Mesenchymal stem cell (in vitro differentiated cells and primary cell): ENCODE measurements at regions not wholly inside any gene's neighbourhood (a gene's known extent, or its start where the extent isn't known, plus 50 kb on each side); places are given as distances from the start of the nearest gene placed in this dataset.

ENCODE experiments used
- DNase-seq: peaks from one replicate; pipeline ENCODE4 v3.0.0-alpha.2; 2013
- H2AFZ ChIP-seq: one replicate; pipeline ENCODE4 v1.6.1; 2013; ENCODE audit warnings: low read depth, mild to moderate bottlenecking, control low read depth, inconsistent platforms, low read length, moderate library complexity
- H2AK5ac ChIP-seq: 2 replicates; pipeline ENCODE4 v1.6.1; 2013; ENCODE audit warnings: low read length, moderate library complexity, mild to moderate bottlenecking, inconsistent platforms; ENCODE audit not compliant: severe bottlenecking
- H2BK120ac ChIP-seq: one replicate; pipeline ENCODE4 v1.6.1; 2013; ENCODE audit warnings: low read depth, mild to moderate bottlenecking, inconsistent platforms, low read length, moderate library complexity
- H2BK12ac ChIP-seq, 2 experiments: one replicate each; pipeline ENCODE4 v1.6.1; 2013; ENCODE audit warnings: inconsistent platforms in 2 of 2, low read length in 2 of 2, mild to moderate bottlenecking in 2 of 2, moderate library complexity in 2 of 2, control low read depth in 1 of 2
- H2BK15ac ChIP-seq: one replicate; pipeline ENCODE4 v1.6.1; 2013; ENCODE audit warnings: mild to moderate bottlenecking, low read depth, inconsistent platforms; ENCODE audit not compliant: poor library complexity, severe bottlenecking
- H2BK5ac ChIP-seq: 2 replicates; pipeline ENCODE4 v1.6.1; 2013; ENCODE audit warnings: low read depth, mild to moderate bottlenecking, low read length, control low read depth, inconsistent platforms; ENCODE audit not compliant: poor library complexity, severe bottlenecking
- H3K14ac ChIP-seq, 2 experiments: one replicate each; pipeline ENCODE4 v1.6.1; 2013; ENCODE audit warnings: inconsistent platforms in 2 of 2, low read length in 2 of 2, control low read depth in 1 of 2, mild to moderate bottlenecking in 1 of 2, moderate library complexity in 1 of 2
- H3K18ac ChIP-seq, 2 experiments: one replicate each; pipeline ENCODE4 v1.6.1; 2013; ENCODE audit warnings: inconsistent platforms in 2 of 2, low read length in 2 of 2, control low read depth in 1 of 2, low read depth in 1 of 2, mild to moderate bottlenecking in 1 of 2
- H3K23ac ChIP-seq, 2 experiments: one replicate each; pipeline ENCODE4 v1.6.1; 2013; ENCODE audit warnings: inconsistent platforms in 2 of 2, low read length in 2 of 2, mild to moderate bottlenecking in 2 of 2, moderate library complexity in 2 of 2, control low read depth in 1 of 2
- H3K27ac ChIP-seq: 2 replicates; pipeline ENCODE4 v1.5.1; 2013; ENCODE audit warnings: mild to moderate bottlenecking, moderate library complexity, low read length, control low read depth, inconsistent platforms; ENCODE audit not compliant: poor library complexity, severe bottlenecking
- H3K27me3 ChIP-seq, 2 experiments: 2 replicates each; pipeline versions ENCODE4 v1.6.1 to v1.7.0; 2013; ENCODE audit warnings: low read length in 2 of 2, mild to moderate bottlenecking in 2 of 2, moderate library complexity in 2 of 2, control low read depth in 1 of 2, inconsistent platforms in 1 of 2; ENCODE audit not compliant: control insufficient read depth in 1 of 2, insufficient read depth in 1 of 2
- H3K36me3 ChIP-seq, 2 experiments: 2 replicates each; pipeline versions ENCODE4 v1.6.1 to v1.7.0; 2013; ENCODE audit warnings: low read length in 2 of 2, control low read depth in 1 of 2, inconsistent platforms in 1 of 2, low read depth in 1 of 2, mild to moderate bottlenecking in 1 of 2; ENCODE audit not compliant: insufficient read depth in 2 of 2, control insufficient read depth in 1 of 2
- H3K4ac ChIP-seq, 2 experiments: one replicate each; pipeline ENCODE4 v1.6.1; 2013; ENCODE audit warnings: inconsistent platforms in 2 of 2, low read length in 2 of 2, mild to moderate bottlenecking in 2 of 2, moderate library complexity in 2 of 2, control low read depth in 1 of 2, low read depth in 1 of 2
- H3K4me1 ChIP-seq: 2 replicates; pipeline ENCODE4 v1.6.1; 2013; ENCODE audit warnings: low read depth, low read length, control low read depth; ENCODE audit not compliant: control insufficient read depth, insufficient read depth
- H3K4me2 ChIP-seq: 2 replicates; pipeline ENCODE4 v1.6.1; 2013; ENCODE audit warnings: low read length, mild to moderate bottlenecking, inconsistent platforms; ENCODE audit not compliant: poor library complexity, severe bottlenecking
- H3K4me3 ChIP-seq, 2 experiments: 2 replicates each; pipeline versions ENCODE4 v1.5.1 to v1.7.0; 2013; ENCODE audit warnings: low read length in 2 of 2, mild to moderate bottlenecking in 2 of 2, control low read depth in 1 of 2, low read depth in 1 of 2; ENCODE audit not compliant: insufficient read depth in 1 of 2
- H3K79me1 ChIP-seq: replicated peaks from 2 replicates; pipeline ENCODE4 v1.6.1; 2013; ENCODE audit warnings: mild to moderate bottlenecking, control low read depth, low read length, inconsistent platforms; ENCODE audit not compliant: poor library complexity, severe bottlenecking
- H3K9ac ChIP-seq: 2 replicates; pipeline ENCODE4 v1.7.0; 2013; ENCODE audit warnings: mild to moderate bottlenecking, low read length, moderate library complexity
- H3K9me3 ChIP-seq: 2 replicates; pipeline ENCODE4 v1.7.0; 2013; ENCODE audit warnings: mild to moderate bottlenecking, low read length; ENCODE audit not compliant: control insufficient read depth
- H4K8ac ChIP-seq: one replicate; pipeline ENCODE4 v1.6.1; 2013; ENCODE audit warnings: inconsistent platforms, mild to moderate bottlenecking, low read length, moderate library complexity
- H4K91ac ChIP-seq: one replicate; pipeline ENCODE4 v1.6.1; 2013; ENCODE audit warnings: mild to moderate bottlenecking, low read length, inconsistent platforms
- WGBS: methylation state at CpG from one replicate; pipeline ENCODE4 v1.1.7; 2013; ENCODE audit warnings: mixed read lengths; 5-methylcytosine and 5-hydroxymethylcytosine counted together

- no peak overlapping the region for H3K4ac ChIP-seq
- WGBS, result no CpG with 5 or more reads among the region's 1 CpG
These were observed 425.4 kb upstream of the MMADHC start for GRCh38 chr2:150012986-150013385.

GRCh38 chr2:150011161-150011730, 423.7 kb upstream of the MMADHC start:
- Histone ChIP-seq H3K23ac (no peak overlapping the region), H3K27me3 (no peaks in the 10 kb centered on the region), H3K4me3 (no peak overlapping the region), H2BK5ac (no peak overlapping the region), H2BK15ac (no peak overlapping the region), H3K4me1 (no peaks in the 10 kb centered on the region), H2AK5ac (no peak overlapping the region), H3K79me1 (no peaks in the 10 kb centered on the region), H3K9me3 (peaks cover 5% of the 10 kb centered on the region), H3K9ac (no peak overlapping the region), H3K14ac (no peak overlapping the region), H3K4me2 (no peak overlapping the region), H3K18ac (no peak overlapping the region), H3K36me3 (no peaks in the 10 kb centered on the region), H4K8ac (no peak overlapping the region), H2BK120ac (no peak overlapping the region), H3K4ac (no peak overlapping the region), H2AFZ (no peak overlapping the region), H2BK12ac (no peak overlapping the region), H4K91ac (no peak overlapping the region), H3K27ac (no peak overlapping the region)
- WGBS, result 100% methylated on average over 1 of the region's 3 CpGs
- DNase-seq, result no peak

More at GRCh38 chr2:150012986-150013385, 425.4 kb upstream of the MMADHC start:
- Histone ChIP-seq H4K91ac (no peak overlapping the region), H3K27me3 (no peaks in the 10 kb centered on the region), H3K27ac (no peak overlapping the region), H3K23ac (no peak overlapping the region), H3K9me3 (peaks cover 6% of the 10 kb centered on the region), H3K4me2 (no peak overlapping the region), H3K36me3 (no peaks in the 10 kb centered on the region), H3K18ac (no peak overlapping the region), H2BK120ac (no peak overlapping the region), H3K9ac (no peak overlapping the region), H3K4me3 (no peak overlapping the region), H3K79me1 (no peaks in the 10 kb centered on the region), H3K4me1 (no peaks in the 10 kb centered on the region), H4K8ac (no peak overlapping the region), H3K14ac (no peak overlapping the region), H2BK5ac (no peak overlapping the region), H2AK5ac (no peak overlapping the region), H2AFZ (peak overlapping the region; percentile 27), H2BK12ac (no peak overlapping the region), H2BK15ac (no peak overlapping the region)
- peak; percentile 28 for DNase-seq

GRCh38 chr2:150008901-150009300, 421.3 kb upstream of the MMADHC start:
- Histone ChIP-seq H3K4me1 (no peaks in the 10 kb centered on the region), H3K14ac (no peak overlapping the region), H3K9ac (no peak overlapping the region), H3K79me1 (no peaks in the 10 kb centered on the region), H3K27ac (no peak overlapping the region), H3K27me3 (no peaks in the 10 kb centered on the region), H2AK5ac (no peak overlapping the region), H2BK5ac (no peak overlapping the region), H2AFZ (no peak overlapping the region), H3K9me3 (no peaks in the 10 kb centered on the region), H3K4me3 (no peak overlapping the region), H3K18ac (no peak overlapping the region), H3K23ac (no peak overlapping the region), H2BK12ac (no peak overlapping the region), H3K4ac (no peak overlapping the region), H3K4me2 (no peak overlapping the region), H2BK120ac (no peak overlapping the region), H4K8ac (no peak overlapping the region), H2BK15ac (no peak overlapping the region), H4K91ac (no peak overlapping the region), H3K36me3 (no peaks in the 10 kb centered on the region)
- 100% methylated on average over 1 of the region's 1 CpG for WGBS
- no peak for DNase-seq

GRCh38 chr2:150007815-150008430, 420.3 kb upstream of the MMADHC start:
- no peak overlapping the region for H3K14ac ChIP-seq
- H4K8ac ChIP-seq, result no peak overlapping the region
- H3K18ac ChIP-seq, result no peak overlapping the region
- H3K4ac ChIP-seq, result no peak overlapping the region
- no peaks in the 10 kb centered on the region for H3K4me1 ChIP-seq
- WGBS, result no CpG with 5 or more reads among the region's 1 CpG
- H2BK120ac ChIP-seq, result no peak overlapping the region
- no peak overlapping the region for H2BK5ac ChIP-seq
- H3K23ac ChIP-seq, result no peak overlapping the region
- H4K91ac ChIP-seq, result no peak overlapping the region
- no peaks in the 10 kb centered on the region for H3K36me3 ChIP-seq
- DNase-seq, result no peak
- no peak overlapping the region for H2BK12ac ChIP-seq
- no peaks in the 10 kb centered on the region for H3K9me3 ChIP-seq
- H2AK5ac ChIP-seq, result no peak overlapping the region
- H3K4me2 ChIP-seq, result no peak overlapping the region
- no peak overlapping the region for H2AFZ ChIP-seq
- H2BK15ac ChIP-seq, result no peak overlapping the region
- no peak overlapping the region for H3K27ac ChIP-seq
- no peaks in the 10 kb centered on the region for H3K27me3 ChIP-seq
- no peak overlapping the region for H3K9ac ChIP-seq
- no peak overlapping the region for H3K4me3 ChIP-seq
- no peaks in the 10 kb centered on the region for H3K79me1 ChIP-seq
